ENCODE measurements at regions not wholly inside any gene's neighbourhood (a gene's known extent, or its start where the extent isn't known, plus 50 kb on each side); places are given as distances from the start of the nearest gene placed in this dataset.

DNA sequence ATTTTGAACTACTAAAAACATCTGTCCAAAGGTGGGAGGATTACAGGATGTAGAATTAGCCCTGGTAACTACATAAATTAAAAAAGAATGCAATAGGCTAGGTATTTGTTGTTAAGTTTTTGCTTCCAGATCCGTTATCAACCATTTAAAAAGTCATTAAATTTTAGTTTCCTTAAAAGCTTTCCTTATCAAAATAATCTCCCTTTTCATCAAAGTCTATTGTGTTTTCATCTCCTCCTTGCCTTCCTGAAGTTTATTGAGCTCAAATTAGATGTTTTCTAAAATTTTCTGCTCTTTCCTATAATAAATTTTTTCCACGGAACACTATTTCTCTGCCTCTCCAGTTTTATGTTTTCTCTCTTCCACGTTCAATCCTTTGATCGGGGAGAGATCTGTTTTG is 108.6 kb downstream of the MEX3B start:
- TF ChIP-seq CTCF (IDR thresholded peaks at IDR 0.05) = no peak
- no peak for TF ChIP-seq POLR2A (IDR thresholded peaks at IDR 0.05)

Data from esophagus squamous epithelium (tissue), 4 donors.